ENCODE measurements at regions not wholly inside any gene's neighbourhood (a gene's known extent, or its start where the extent isn't known, plus 50 kb on each side); places are given as distances from the start of the nearest gene placed in this dataset.

- no peak for DNase-seq (ENCODE audit: low spot score)
Measured at GRCh38 chr7:85489498-85489897, 302.6 kb upstream of the SEMA3D start.

GRCh38 chr7:85488406-85488805 is 301.6 kb upstream of the SEMA3D start:
- DNase-seq (ENCODE audit: low spot score): no peak

- DNase-seq (ENCODE audit: low spot score): no peak
Measured at GRCh38 chr7:85483177-85483576, 296.3 kb upstream of the SEMA3D start.

GRCh38 chr7:85480666-85481065 is 293.8 kb upstream of the SEMA3D start:
- DNase-seq (ENCODE audit: low spot score): no peak

GRCh38 chr7:85479918-85480643 is 293.2 kb upstream of the SEMA3D start:
- DNase-seq (ENCODE audit: low spot score): no peak

- no peak for DNase-seq (ENCODE audit: low spot score)
Measured at GRCh38 chr7:85478530-85478929, 291.7 kb upstream of the SEMA3D start.

- no peak for DNase-seq (ENCODE audit: low spot score)
Measured at GRCh38 chr7:85475476-85475875, 288.6 kb upstream of the SEMA3D start.

GRCh38 chr7:85475071-85475470 is 288.2 kb upstream of the SEMA3D start:
- DNase-seq (ENCODE audit: low spot score): no peak

- no peak for DNase-seq (ENCODE audit: low spot score)
Measured at GRCh38 chr7:85474234-85474633, 287.4 kb upstream of the SEMA3D start.

GRCh38 chr7:85471740-85472139 is 284.9 kb upstream of the SEMA3D start:
- no peak for DNase-seq (ENCODE audit: low spot score)

GRCh38 chr7:85471307-85471706 is 284.5 kb upstream of the SEMA3D start:
- no peak for DNase-seq (ENCODE audit: low spot score)

- DNase-seq (ENCODE audit: low spot score): no peak
Measured at GRCh38 chr7:85469446-85470010, 282.7 kb upstream of the SEMA3D start.

- DNase-seq (ENCODE audit: low spot score): no peak
Measured at GRCh38 chr7:85464042-85464651, 277.3 kb upstream of the SEMA3D start.

GRCh38 chr7:85462671-85463070 is 275.8 kb upstream of the SEMA3D start:
- no peak for DNase-seq (ENCODE audit: low spot score)

GRCh38 chr7:85457911-85458310 is 271.1 kb upstream of the SEMA3D start:
- DNase-seq (ENCODE audit: low spot score): no peak

GRCh38 chr7:85456254-85456653 is 269.4 kb upstream of the SEMA3D start:
- DNase-seq (ENCODE audit: low spot score): no peak

GRCh38 chr7:85454904-85455303 is 268.0 kb upstream of the SEMA3D start:
- DNase-seq (ENCODE audit: low spot score): no peak

- DNase-seq (ENCODE audit: low spot score): no peak
Measured at GRCh38 chr7:85452674-85453073, 265.8 kb upstream of the SEMA3D start.

- DNase-seq (ENCODE audit: low spot score): no peak
Measured at GRCh38 chr7:85449478-85449877, 262.6 kb upstream of the SEMA3D start.

GRCh38 chr7:85447004-85447403 is 260.1 kb upstream of the SEMA3D start:
- DNase-seq (ENCODE audit: low spot score): no peak

GRCh38 chr7:85426487-85426960 is 239.7 kb upstream of the SEMA3D start:
- no peak for DNase-seq (ENCODE audit: low spot score)

- DNase-seq (ENCODE audit: low spot score): no peak
Measured at GRCh38 chr7:85424298-85424697, 237.4 kb upstream of the SEMA3D start.

GRCh38 chr7:85423209-85423895 is 236.5 kb upstream of the SEMA3D start:
- DNase-seq (ENCODE audit: low spot score): no peak

Measured in putamen (tissue), 1 donor.